WTC11 (cell line): ENCODE measurements at regions not wholly inside any gene's neighbourhood (a gene's known extent, or its start where the extent isn't known, plus 50 kb on each side); places are given as distances from the start of the nearest gene placed in this dataset.
A peak's percentile ranks its signal among the peaks of the same experiment; 100 is the strongest.

Experiments used
- ATAC-seq: fragments of 200-7000 bp; cut with Tn5 transposase; 2 replicates; pipeline ENCODE4 v1.10.0; 2021; ENCODE audit warnings: mild to moderate bottlenecking, moderate library complexity
- CTCF ChIA-PET: fragments of 300-600 bp; sonication (Branson Sonifier 250); formaldehyde crosslinking; loops from one replicate; lab custom pipeline; 2021; ENCODE audit warnings: antibody characterized with exemption; lab: Charles Lee
- POLR2A ChIA-PET: fragments of 350-600 bp; sonication (Branson Sonifier 250); formaldehyde crosslinking; loops from one replicate; lab custom pipeline; 2021; ENCODE audit warnings: antibody characterized with exemption; lab: Charles Lee
- DNase-seq: peaks from one replicate; pipeline ENCODE4 v3.0.0; 2021; ENCODE audit warnings: low spot score
- H3K27ac Mint-ChIP-seq: 2 replicates; pipeline ENCODE4 v1.8.0; 2021; ENCODE audit warnings: mixed read lengths
- H3K27me3 Mint-ChIP-seq: 2 replicates; pipeline ENCODE4 v1.8.0; 2021; ENCODE audit warnings: low read depth, mild to moderate bottlenecking, moderate library complexity, mixed read lengths
- H3K36me3 Mint-ChIP-seq: 2 replicates; pipeline ENCODE4 v1.8.0; 2021; ENCODE audit warnings: mixed read lengths
- H3K4me1 Mint-ChIP-seq: 2 replicates; pipeline ENCODE4 v1.8.0; 2022; ENCODE audit warnings: mixed read lengths
- H3K4me3 Mint-ChIP-seq: 2 replicates; pipeline ENCODE4 v1.8.0; 2021; ENCODE audit warnings: mild to moderate bottlenecking, moderate library complexity, mixed read lengths
- H3K9me3 Mint-ChIP-seq: 2 replicates; pipeline ENCODE4 v1.8.0; 2021; ENCODE audit warnings: mixed read lengths
- ATF1 ChIP-seq: sonication (generic); formaldehyde crosslinking; IDR thresholded peaks from 2 replicates; pipeline ENCODE4 v1.8.1; 2023; ENCODE audit warnings: mild to moderate bottlenecking, moderate library complexity, missing genetic modification reagents
- E2F4 ChIP-seq: sonication (generic); formaldehyde crosslinking; IDR thresholded peaks from 2 replicates; pipeline ENCODE4 v1.8.1; 2022; ENCODE audit warnings: low read depth, mild to moderate bottlenecking, moderate library complexity, missing genetic modification reagents, borderline replicate concordance
- FOXJ3 ChIP-seq: sonication (generic); formaldehyde crosslinking; IDR thresholded peaks from 2 replicates; pipeline ENCODE4 v1.9.0; 2021; ENCODE audit warnings: missing genetic modification reagents, mild to moderate bottlenecking, borderline replicate concordance
- HMGXB4 ChIP-seq: sonication (generic); formaldehyde crosslinking; IDR thresholded peaks from 2 replicates; pipeline ENCODE4 v1.8.1; 2023; ENCODE audit warnings: mild to moderate bottlenecking, moderate library complexity, missing genetic modification reagents
- MAX ChIP-seq: sonication (generic); formaldehyde crosslinking; IDR thresholded peaks from 2 replicates; pipeline ENCODE4 v1.8.0; 2022; ENCODE audit warnings: mild to moderate bottlenecking, missing genetic modification reagents
- MXD4 ChIP-seq: fragments of 250-450 bp; sonication (Bioruptor Pico); IDR thresholded peaks from 2 replicates; pipeline ENCODE4 v1.8.0; 2021; ENCODE audit warnings: mild to moderate bottlenecking, moderate library complexity, borderline replicate concordance
- MYBL2 ChIP-seq: sonication (generic); formaldehyde crosslinking; IDR thresholded peaks from 2 replicates; pipeline ENCODE4 v1.8.1; 2023; ENCODE audit warnings: mild to moderate bottlenecking, moderate library complexity, missing genetic modification reagents
- NR2C2 ChIP-seq: sonication (generic); formaldehyde crosslinking; IDR thresholded peaks from 2 replicates; pipeline ENCODE4 v1.8.0; 2022; ENCODE audit warnings: mild to moderate bottlenecking, missing genetic modification reagents
- NR3C1 ChIP-seq: sonication (generic); formaldehyde crosslinking; conservative IDR thresholded peaks from 2 replicates; pipeline ENCODE4 v1.8.1; 2023; ENCODE audit warnings: low read depth, mild to moderate bottlenecking, missing genetic modification reagents
- PREB ChIP-seq: sonication (generic); formaldehyde crosslinking; IDR thresholded peaks from 2 replicates; pipeline ENCODE4 v1.8.1; 2022; ENCODE audit warnings: mild to moderate bottlenecking, missing genetic modification reagents, moderate library complexity, borderline replicate concordance
- RELA ChIP-seq: sonication (generic); formaldehyde crosslinking; IDR thresholded peaks from 2 replicates; pipeline ENCODE4 v1.8.1; 2022; ENCODE audit warnings: missing genetic modification reagents, mild to moderate bottlenecking, borderline replicate concordance
- SP1 ChIP-seq: sonication (generic); formaldehyde crosslinking; conservative IDR thresholded peaks from 2 replicates; pipeline ENCODE4 v1.8.1; 2022; ENCODE audit warnings: missing genetic modification reagents
- TP53 ChIP-seq: sonication (generic); formaldehyde crosslinking; IDR thresholded peaks from 2 replicates; pipeline ENCODE4 v1.8.1; 2023; ENCODE audit warnings: mild to moderate bottlenecking, missing genetic modification reagents
- ZNF121 ChIP-seq: sonication (generic); formaldehyde crosslinking; IDR thresholded peaks from 2 replicates; pipeline ENCODE4 v1.8.0; 2023; ENCODE audit warnings: missing genetic modification reagents
- ZNF532 ChIP-seq: fragments of 250-450 bp; sonication (Bioruptor Pico); IDR thresholded peaks from 2 replicates; pipeline ENCODE4 v1.9.0; 2021; ENCODE audit warnings: mild to moderate bottlenecking, borderline replicate concordance

GRCh38 chr3:8011902-8012301 lies 489.7 kb upstream of the LMCD1 start:
- no peak for DNase-seq
- ChIA-PET POLR2A (no interaction called here), CTCF (no interaction called here)
- peaks cover 26% of the 10 kb centered on the region for H3K9me3 Mint-ChIP-seq
- no peak for TF ChIP-seq HMGXB4 (CRISPR knock-in tag)
- no peak for TF ChIP-seq E2F4
- TF ChIP-seq MYBL2 = no peak
- no peak for TF ChIP-seq ZNF121
- TF ChIP-seq MXD4 (CRISPR knock-in tag) = no peak
- no peak for TF ChIP-seq NR3C1 (CRISPR knock-in tag)
- TF ChIP-seq TP53 (CRISPR knock-in tag) = no peak
- TF ChIP-seq, all 79 proteins: peak for 0
- ATAC-seq = no peak
- Mint-ChIP-seq H3K27ac (no peak overlapping the region), H3K4me3 (no peak overlapping the region), H3K4me1 (0 out of 2 replicates have a peak, but pooled peaks cover 3% of the 10 kb centered on the region), H3K27me3 (no peaks in the 10 kb centered on the region), H3K36me3 (peaks cover 8% of the 10 kb centered on the region)

GRCh38 chr3:8020047-8020841 lies 481.4 kb upstream of the LMCD1 start:
- ChIA-PET POLR2A (no interaction called here), CTCF (no interaction called here)
- TF ChIP-seq PREB (CRISPR knock-in tag) (no peak), FOXJ3 (CRISPR knock-in tag) (no peak), ZNF532 (no peak)
- ATAC-seq (peak; percentile 61), DNase-seq (no peak)
- Mint-ChIP-seq H3K9me3 (peaks cover 64% of the 10 kb centered on the region), H3K36me3 (peaks cover 32% of the 10 kb centered on the region), H3K27ac (no peak overlapping the region), H3K27me3 (peaks cover 4% of the 10 kb centered on the region; the same call in 1 of the 2 replicates), H3K4me1 (no peaks in the 10 kb centered on the region), H3K4me3 (no peak overlapping the region)

- POLR2A ChIA-PET = no interaction called here
- no peaks in the 10 kb centered on the region for H3K27me3 Mint-ChIP-seq
- H3K4me3 Mint-ChIP-seq = no peak overlapping the region
- TF ChIP-seq PREB (CRISPR knock-in tag) (no peak), ATF1 (CRISPR knock-in tag) (no peak), NR2C2 (CRISPR knock-in tag) (no peak), MAX (CRISPR knock-in tag) (no peak), RELA (CRISPR knock-in tag) (no peak), SP1 (CRISPR knock-in tag) (no peak)
- TF ChIP-seq, all 79 proteins: peak for 0
- no peak for ATAC-seq
- Mint-ChIP-seq H3K27ac (no peak overlapping the region), H3K36me3 (peaks cover 16% of the 10 kb centered on the region), H3K4me1 (no peaks in the 10 kb centered on the region), H3K9me3 (peaks cover 43% of the 10 kb centered on the region)
- DNase-seq = no peak
- CTCF ChIA-PET = no interaction called here
These were observed 473.7 kb upstream of the LMCD1 start for GRCh38 chr3:8027954-8028353.
